IMR-90 (cell line): ENCODE measurements at regions not wholly inside any gene's neighbourhood (a gene's known extent, or its start where the extent isn't known, plus 50 kb on each side); places are given as distances from the start of the nearest gene placed in this dataset.

Experiments
- ATAC-seq: fragments of 200-7000 bp; cut with Tn5 transposase; 2 replicates; pipeline ENCODE4 v1.9.1; 2020; ENCODE audit warnings: low read depth, mild to moderate bottlenecking, moderate library complexity
- BruUV-seq: library from RNA; stranded (reverse); fragments of 400-500 nt; replicated peaks from 2 replicates; lab custom pipeline; 2021; lab: Mats Ljungman, UMichigan
- CTCF ChIA-PET: fragments of 300-600 bp; formaldehyde crosslinking; extraction: SDS; loops from one replicate; lab custom pipeline; 2021; ENCODE audit warnings: antibody characterized with exemption; lab: Yijun Ruan, JAX
- POLR2A ChIA-PET: fragments of 300-600 bp; sonication (Branson Sonifier 250); formaldehyde crosslinking; loops from one replicate; lab custom pipeline; 2022; ENCODE audit warnings: antibody characterized with exemption; ENCODE audit not compliant: unreplicated experiment; lab: Charles Lee
- DNase-seq: peaks from one replicate; pipeline ENCODE4 v3.0.0; 2013
- H2AFZ ChIP-seq: replicated peaks from 2 replicates; pipeline ENCODE3; 2013; ENCODE audit warnings: low read length, mild to moderate bottlenecking; ENCODE audit not compliant: poor library complexity
- H2AK5ac ChIP-seq: 2 replicates; pipeline ENCODE4 v1.6.1; 2013; ENCODE audit warnings: low read depth, low read length, inconsistent platforms
- H2AK9ac ChIP-seq: replicated peaks from 2 replicates; pipeline ENCODE3; 2013; ENCODE audit warnings: mild to moderate bottlenecking, low read depth, low read length, moderate library complexity; ENCODE audit not compliant: poor library complexity
- H2BK120ac ChIP-seq: 2 replicates; pipeline ENCODE4 v1.6.1; 2013; ENCODE audit warnings: low read depth, low read length, inconsistent platforms
- H2BK15ac ChIP-seq: 3 replicates; pipeline ENCODE4 v1.6.1; 2013; ENCODE audit warnings: low read depth, low read length, inconsistent platforms
- H2BK20ac ChIP-seq: 2 replicates; pipeline ENCODE4 v1.6.1; 2013; ENCODE audit warnings: low read depth, mild to moderate bottlenecking, inconsistent platforms, low read length, moderate library complexity
- H2BK5ac ChIP-seq: 2 replicates; pipeline ENCODE4 v1.6.1; 2013; ENCODE audit warnings: mild to moderate bottlenecking, low read depth, low read length, inconsistent platforms; ENCODE audit not compliant: poor library complexity, severe bottlenecking
- H3K14ac ChIP-seq: replicated peaks from 2 replicates; pipeline ENCODE4 v1.6.1; 2013; ENCODE audit warnings: low read depth, low read length, inconsistent platforms
- H3K18ac ChIP-seq: 2 replicates; pipeline ENCODE4 v1.6.1; 2013; ENCODE audit warnings: low read depth, low read length, control low read depth
- H3K23ac ChIP-seq: 2 replicates; pipeline ENCODE4 v1.6.1; 2013; ENCODE audit warnings: low read depth, low read length, inconsistent platforms
- H3K27ac ChIP-seq: 2 replicates; pipeline ENCODE4 v1.5.1; 2013; ENCODE audit warnings: mild to moderate bottlenecking, control low read depth, low read length; ENCODE audit not compliant: insufficient read depth
- H3K27me3 ChIP-seq: 2 replicates; pipeline ENCODE4 v1.6.1; 2013; ENCODE audit warnings: low read length; ENCODE audit not compliant: control insufficient read depth, insufficient read depth
- H3K36me3 ChIP-seq: 2 replicates; pipeline ENCODE4 v1.6.1; 2013; ENCODE audit warnings: low read length, mixed read lengths; ENCODE audit not compliant: control insufficient read depth, insufficient read depth
- H3K4ac ChIP-seq: 2 replicates; pipeline ENCODE4 v1.6.1; 2013; ENCODE audit warnings: low read depth, low read length, inconsistent platforms
- H3K4me1 ChIP-seq: 2 replicates; pipeline ENCODE4 v1.6.1; 2013; ENCODE audit warnings: low read length, mixed read lengths; ENCODE audit not compliant: control insufficient read depth, insufficient read depth
- H3K4me2 ChIP-seq: 2 replicates; pipeline ENCODE4 v1.6.1; 2013; ENCODE audit warnings: low read depth, mild to moderate bottlenecking, control low read depth, low read length, moderate library complexity
- H3K4me3 ChIP-seq: 2 replicates; pipeline ENCODE4 v1.5.1; 2013; ENCODE audit warnings: low read depth, mild to moderate bottlenecking, control low read depth, low read length, moderate library complexity; ENCODE audit not compliant: insufficient read depth
- H3K56ac ChIP-seq: 2 replicates; pipeline ENCODE4 v1.6.1; 2013; ENCODE audit warnings: low read length, inconsistent platforms; ENCODE audit not compliant: insufficient read depth; ENCODE audit errors: extremely low read depth
- H3K79me1 ChIP-seq, 2 experiments: 2 replicates each; pipeline ENCODE4 v1.6.1; 2013; ENCODE audit warnings: low read length in 2 of 2, inconsistent platforms in 1 of 2, low read depth in 1 of 2
- H3K9ac ChIP-seq: 2 replicates; pipeline ENCODE4 v1.6.1; 2013; ENCODE audit warnings: low read depth, low read length, control low read depth
- H3K9me1 ChIP-seq: 2 replicates; pipeline ENCODE4 v1.6.1; 2013; ENCODE audit warnings: low read length, inconsistent platforms; ENCODE audit not compliant: insufficient read depth
- H3K9me3 ChIP-seq: 2 replicates; pipeline ENCODE4 v1.6.1; 2013; ENCODE audit warnings: low read length; ENCODE audit not compliant: control insufficient read depth, insufficient read depth
- H4K20me1 ChIP-seq: 2 replicates; pipeline ENCODE4 v1.6.1; 2013; ENCODE audit warnings: low read length, inconsistent platforms; ENCODE audit not compliant: insufficient read depth
- H4K5ac ChIP-seq: 2 replicates; pipeline ENCODE4 v1.6.1; 2013; ENCODE audit warnings: mild to moderate bottlenecking, low read depth, low read length, control low read depth
- H4K8ac ChIP-seq, 2 experiments: 2 replicates each; pipeline ENCODE4 v1.6.1; 2013; ENCODE audit warnings: low read depth in 2 of 2, low read length in 2 of 2, control low read depth in 1 of 2, inconsistent platforms in 1 of 2
- H4K91ac ChIP-seq: 2 replicates; pipeline ENCODE4 v1.6.1; 2013; ENCODE audit warnings: low read depth, low read length, inconsistent platforms; ENCODE audit not compliant: insufficient read depth
- BHLHE40 ChIP-seq: fragments of 150-350 bp; IDR thresholded peaks from 2 replicates; pipeline ENCODE4 v1.6.1; 2016; ENCODE audit warnings: mild to moderate bottlenecking, low read depth, low read length
- CEBPB ChIP-seq: IDR thresholded peaks from 2 replicates; pipeline ENCODE4 v1.6.1; 2012; ENCODE audit warnings: low read depth, low read length, improper control_type of control experiment
- CHD1 ChIP-seq: IDR thresholded peaks from 2 replicates; pipeline ENCODE4 v1.6.1; 2012; ENCODE audit warnings: low read depth, low read length, improper control_type of control experiment
- CTCF ChIP-seq: conservative IDR thresholded peaks from 2 replicates; pipeline ENCODE4 v1.5.1; 2012; ENCODE audit warnings: mild to moderate bottlenecking, low read depth, low read length, improper control_type of control experiment
- FOS ChIP-seq: fragments of 150-350 bp; IDR thresholded peaks from 2 replicates; pipeline ENCODE4 v1.6.1; 2016; ENCODE audit warnings: low read depth, low read length
- MAFK ChIP-seq: IDR thresholded peaks from 2 replicates; pipeline ENCODE4 v1.6.1; 2012; ENCODE audit warnings: low read depth, low read length, improper control_type of control experiment
- MAZ ChIP-seq: IDR thresholded peaks from 2 replicates; pipeline ENCODE4 v1.6.1; 2012; ENCODE audit warnings: low read depth, mild to moderate bottlenecking, low read length, improper control_type of control experiment, moderate library complexity, borderline replicate concordance
- MXI1 ChIP-seq: IDR thresholded peaks from 2 replicates; pipeline ENCODE4 v1.6.1; 2012; ENCODE audit warnings: low read depth, mild to moderate bottlenecking, low read length, moderate library complexity, borderline replicate concordance
- NFE2L2 ChIP-seq: fragments of 150-350 bp; IDR thresholded peaks from 2 replicates; pipeline ENCODE4 v1.6.1; 2016; ENCODE audit warnings: low read depth, mild to moderate bottlenecking, low read length
- POLR2A ChIP-seq: IDR thresholded peaks from 2 replicates; pipeline ENCODE4 v1.6.1; 2012; ENCODE audit warnings: mild to moderate bottlenecking, low read depth, low read length
- RAD21 ChIP-seq: IDR thresholded peaks from 2 replicates; pipeline ENCODE4 v1.6.1; 2012; ENCODE audit warnings: low read length, improper control_type of control experiment
- RCOR1 ChIP-seq: IDR thresholded peaks from 2 replicates; pipeline ENCODE4 v1.6.1; 2012; ENCODE audit warnings: mild to moderate bottlenecking, low read length, improper control_type of control experiment; ENCODE audit not compliant: insufficient replicate concordance
- RFX5 ChIP-seq: IDR thresholded peaks from 2 replicates; pipeline ENCODE4 v1.8.0; 2012; ENCODE audit warnings: low read depth, mild to moderate bottlenecking, low read length, moderate library complexity
- SMC3 ChIP-seq: fragments of 150-350 bp; IDR thresholded peaks from 2 replicates; pipeline ENCODE4 v1.6.1; 2016; ENCODE audit warnings: low read depth, mild to moderate bottlenecking, antibody characterized with exemption, low read length, moderate library complexity
- USF2 ChIP-seq: fragments of 150-350 bp; IDR thresholded peaks from 2 replicates; pipeline ENCODE4 v1.6.1; 2017; ENCODE audit warnings: mild to moderate bottlenecking, antibody characterized with exemption, low read length, low read depth
- WGBS, 2 experiments: methylation state at CpG; one replicate each; pipeline versions ENCODE4 v1.1.5 to v1.1.7; 2013; ENCODE audit warnings: missing lambda C conversion rate in 2 of 2; ENCODE audit not compliant: insufficient read length in 1 of 2; ENCODE audit errors: extremely low coverage in 2 of 2; 5-methylcytosine and 5-hydroxymethylcytosine counted together
- dilution Hi-C: fragments of 300-500 bp; cut with HindIII; formaldehyde crosslinking; loops from one replicate; pipeline ENCODE4 v1.14.3; 2018; ENCODE audit warnings: low sequenced_read_pairs; ENCODE audit not compliant: unreplicated experiment
- in situ Hi-C: fragments of 300-500 bp; cut with MboI; formaldehyde crosslinking; loops from 3 replicates; pipeline ENCODE4 v1.14.3; 2019; ENCODE audit warnings: low sequenced_read_pairs, inconsistent platforms, mixed read lengths
- intact Hi-C: fragments of 100-400 bp; cut with micrococcal nuclease; formaldehyde crosslinking; loops from 2 replicates; pipeline ENCODE4 v1.10.0; 2022
- TF ChIP-seq, protein P1 (sequence below): fragments of 150-350 bp; IDR thresholded peaks from 2 replicates; pipeline ENCODE4 v1.6.1; 2016; ENCODE audit warnings: low read depth, mild to moderate bottlenecking, low read length, moderate library complexity, borderline replicate concordance

DNA sequence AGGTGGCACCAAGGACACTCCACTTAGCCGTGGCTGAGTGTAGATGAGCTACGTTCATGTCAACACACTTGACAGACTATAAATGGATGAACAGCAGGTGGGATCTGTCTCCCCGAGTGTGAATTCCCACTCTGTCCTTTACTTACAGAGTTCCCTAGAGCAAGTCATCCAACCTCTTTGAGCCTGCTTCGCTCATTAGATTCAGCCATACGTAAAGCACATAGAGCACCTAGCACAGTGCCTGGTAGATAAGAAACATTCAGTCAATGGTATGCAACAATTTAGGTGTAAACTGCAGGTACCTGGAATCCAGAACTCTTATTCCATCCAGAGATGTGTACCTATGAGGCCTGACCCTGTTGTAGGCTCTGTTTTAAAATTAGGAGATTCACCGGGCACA is 227.8 kb upstream of the C16orf82 start:
- H4K20me1 ChIP-seq: no peaks in the 10 kb centered on the region
- no TSS peak for BruUV-seq
- no peak overlapping the region for H3K23ac ChIP-seq
- TF ChIP-seq MXI1 (no peak), NFE2L2 (no peak), CEBPB (no peak), FOS (no peak), CTCF (no peak), SMC3 (no peak), BHLHE40 (no peak), MAFK (no peak), RCOR1 (no peak), USF2 (no peak), CHD1 (no peak), RFX5 (no peak), POLR2A (no peak), MAZ (no peak), RAD21 (no peak)
- TF ChIP-seq, protein P1, sequence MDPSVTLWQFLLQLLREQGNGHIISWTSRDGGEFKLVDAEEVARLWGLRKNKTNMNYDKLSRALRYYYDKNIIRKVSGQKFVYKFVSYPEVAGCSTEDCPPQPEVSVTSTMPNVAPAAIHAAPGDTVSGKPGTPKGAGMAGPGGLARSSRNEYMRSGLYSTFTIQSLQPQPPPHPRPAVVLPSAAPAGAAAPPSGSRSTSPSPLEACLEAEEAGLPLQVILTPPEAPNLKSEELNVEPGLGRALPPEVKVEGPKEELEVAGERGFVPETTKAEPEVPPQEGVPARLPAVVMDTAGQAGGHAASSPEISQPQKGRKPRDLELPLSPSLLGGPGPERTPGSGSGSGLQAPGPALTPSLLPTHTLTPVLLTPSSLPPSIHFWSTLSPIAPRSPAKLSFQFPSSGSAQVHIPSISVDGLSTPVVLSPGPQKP: no peak
- H3K4me2 ChIP-seq: no peak overlapping the region
- DNase-seq (no peak), ATAC-seq (no peak)
- H3K56ac ChIP-seq: no peak overlapping the region
- H3K27me3 ChIP-seq: no peaks in the 10 kb centered on the region
- dilution Hi-C loops (no loop called here), in situ Hi-C loops (no loop called here), intact Hi-C loops (no loop called here)
- WGBS, 2 experiments: 17% methylated on average over 1 of the region's 6 CpGs; no CpG with 5 or more reads in 1 of the 2 experiments
- H2AFZ ChIP-seq: no peak overlapping the region
- no peak overlapping the region for H2AK9ac ChIP-seq
- H3K79me1 ChIP-seq: no peaks in the 10 kb centered on the region
- no peak overlapping the region for H3K4me3 ChIP-seq
- no peak overlapping the region for H4K8ac ChIP-seq
- no peak overlapping the region for H3K9ac ChIP-seq
- H3K4me1 ChIP-seq: no peaks in the 10 kb centered on the region
- no peak overlapping the region for H3K4ac ChIP-seq
- H3K14ac ChIP-seq: no peak overlapping the region
- no peaks in the 10 kb centered on the region for H3K9me1 ChIP-seq
- no peak overlapping the region for H4K91ac ChIP-seq
- H2BK15ac ChIP-seq: no peak overlapping the region
- H2BK5ac ChIP-seq: no peak overlapping the region
- H2AK5ac ChIP-seq: no peak overlapping the region
- H3K36me3 ChIP-seq: no peaks in the 10 kb centered on the region
- no peak overlapping the region for H2BK20ac ChIP-seq
- H3K27ac ChIP-seq: no peak overlapping the region
- H2BK120ac ChIP-seq: no peak overlapping the region
- H4K5ac ChIP-seq: no peak overlapping the region
- CTCF ChIA-PET: no interaction called here
- H3K18ac ChIP-seq: no peak overlapping the region
- POLR2A ChIA-PET: no interaction called here
- no peaks in the 10 kb centered on the region for H3K9me3 ChIP-seq
